Stimulated activated CD4-positive, alpha-beta T cell treated with anti-CD3 and anti-CD28 coated beads, TNF-alpha, amount 100 ng/mL, for 1 hour (primary cell): ENCODE measurements at regions not wholly inside any gene's neighbourhood (a gene's known extent, or its start where the extent isn't known, plus 50 kb on each side); places are given as distances from the start of the nearest gene placed in this dataset.

ENCODE experiments used
- DNase-seq, 3 donors: peaks; one replicate each; pipeline ENCODE4 v3.0.0-alpha.2; 2020; ENCODE audit warnings: low read depth in 3 of 3, low spot score in 1 of 3

DNA sequence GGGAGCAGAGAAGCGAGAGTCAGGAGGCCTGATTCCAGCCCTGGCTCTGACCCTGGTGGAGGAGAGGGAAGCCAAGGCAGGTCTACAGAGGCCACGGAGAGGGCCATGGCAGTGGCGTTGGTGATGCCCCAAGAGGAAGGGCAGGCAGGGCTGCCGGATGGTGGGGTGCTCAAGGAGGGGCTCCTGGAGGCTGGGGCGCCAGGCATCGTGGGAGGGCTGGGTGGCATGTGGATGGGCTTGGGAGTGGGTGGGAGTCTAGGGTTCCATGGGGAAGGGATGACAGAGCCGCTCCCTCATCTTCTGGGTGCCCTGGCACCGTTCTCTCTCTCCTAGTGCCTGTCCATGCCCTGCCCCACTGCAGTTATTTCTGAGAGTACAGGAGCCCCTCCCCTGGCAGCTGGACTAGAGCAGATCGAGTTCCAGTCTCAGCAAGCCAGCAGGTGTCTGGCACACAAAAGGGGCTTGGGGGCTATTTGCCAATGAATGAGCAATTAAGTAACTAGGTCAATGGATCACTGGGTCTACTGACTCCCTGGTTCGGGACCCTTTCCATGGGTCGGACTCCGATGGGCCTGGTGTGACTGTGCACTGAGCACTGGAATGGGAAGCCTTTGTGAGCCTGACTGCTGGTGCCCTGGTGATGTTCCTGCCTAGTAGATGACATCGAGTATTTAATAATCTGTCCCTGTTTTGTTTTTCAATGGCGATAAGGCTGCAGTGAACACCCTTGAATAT is 570.0 kb downstream of the TBC1D22A start:
- DNase-seq = no peak

DNA sequence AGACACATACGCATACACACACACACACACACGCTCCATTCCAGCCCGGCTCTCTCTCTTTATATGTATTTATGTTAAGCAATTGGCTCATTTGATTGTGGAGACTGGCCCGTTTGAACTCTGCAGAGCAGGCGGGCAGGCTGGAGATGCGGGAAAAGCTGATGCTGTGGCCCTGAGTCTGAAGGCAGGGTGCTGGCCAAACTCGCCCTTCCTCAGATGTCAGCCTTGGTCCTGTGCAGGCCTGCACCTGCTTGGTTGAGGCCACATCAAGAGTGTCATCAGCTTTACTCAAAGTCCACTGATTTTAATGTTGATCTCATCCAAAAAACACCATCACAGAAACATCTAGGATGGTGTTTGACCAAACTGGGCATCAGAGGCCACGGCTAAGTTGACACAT is 569.3 kb downstream of the TBC1D22A start:
- no peak for DNase-seq

DNA sequence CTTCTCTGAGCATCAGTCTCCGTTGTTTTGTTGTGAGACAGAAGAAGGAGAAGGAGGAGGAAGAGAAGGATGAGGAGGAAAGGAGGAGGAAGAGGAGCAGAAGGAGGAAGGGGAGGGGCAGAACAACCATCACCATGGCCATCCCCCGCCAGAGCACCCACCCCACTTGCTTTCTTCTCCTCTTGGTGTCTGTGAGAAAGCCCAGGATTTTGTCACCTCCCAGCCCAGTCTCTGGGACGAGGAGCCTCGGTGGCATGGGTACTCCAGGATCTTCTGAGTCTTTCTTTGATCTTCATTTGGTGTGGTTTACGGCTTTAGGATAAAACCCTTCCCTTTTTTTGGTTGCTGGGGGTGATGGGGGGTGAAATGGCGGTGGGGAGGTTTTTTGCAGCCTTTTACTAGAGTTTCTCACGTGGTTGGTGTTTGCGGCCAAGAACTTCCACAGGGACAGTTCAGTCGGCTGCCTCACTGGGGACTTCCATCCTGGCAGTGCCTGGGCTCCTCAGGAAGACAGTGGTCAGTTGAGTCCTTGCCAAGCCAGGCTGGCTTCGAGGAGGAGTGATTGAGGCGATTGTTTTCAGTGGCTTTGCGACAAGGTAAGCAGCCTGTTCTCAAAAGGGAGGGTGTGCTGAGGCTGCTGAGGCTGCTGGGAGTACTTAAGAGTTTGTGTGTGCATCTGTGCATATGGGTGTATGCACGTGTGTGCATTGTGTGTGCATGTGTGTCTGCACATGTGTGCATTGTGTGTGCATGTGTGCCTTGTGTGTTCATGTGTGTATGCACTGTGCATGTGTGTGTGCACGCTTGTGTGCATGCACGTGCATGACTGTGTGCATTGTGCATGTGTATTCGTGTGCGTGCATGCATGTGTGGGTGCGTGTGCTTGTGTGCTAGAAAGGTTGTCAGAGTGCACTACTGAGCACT is 567.5 kb downstream of the TBC1D22A start:
- no peak for DNase-seq

DNA sequence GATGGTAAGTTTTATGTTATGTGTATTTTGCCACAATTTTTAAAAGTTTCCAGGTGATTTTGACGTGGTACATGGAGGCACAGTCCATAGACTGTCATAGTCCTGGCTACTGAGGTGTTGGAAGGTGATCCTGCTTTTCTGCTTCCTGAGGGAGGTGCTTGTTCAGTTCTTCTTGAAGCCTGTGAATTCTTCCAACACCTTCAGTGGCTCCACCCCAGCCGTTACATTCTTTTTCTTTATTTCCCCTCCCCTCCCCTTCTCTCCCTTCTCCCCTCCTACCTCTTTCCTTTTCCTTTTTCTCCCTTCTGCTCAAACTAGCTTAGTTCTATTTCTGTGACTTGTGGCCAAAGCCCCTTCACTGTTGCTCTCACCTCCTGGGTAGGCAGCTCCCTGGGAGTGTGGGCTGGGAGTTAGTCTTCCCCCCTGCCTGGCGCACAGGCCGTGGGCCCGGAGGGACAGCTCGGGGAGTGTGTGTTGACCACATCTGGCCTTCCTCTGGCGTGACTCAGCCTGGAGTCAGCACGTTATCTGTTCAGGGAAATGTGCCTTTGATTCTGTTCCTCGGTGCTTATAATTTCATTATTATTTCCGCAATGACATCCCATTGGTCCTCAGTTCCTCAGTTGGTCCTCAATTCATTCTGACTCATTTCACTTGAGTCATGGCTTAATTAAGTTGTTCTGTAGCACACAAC is 566.2 kb downstream of the TBC1D22A start:
- no peak for DNase-seq

DNA sequence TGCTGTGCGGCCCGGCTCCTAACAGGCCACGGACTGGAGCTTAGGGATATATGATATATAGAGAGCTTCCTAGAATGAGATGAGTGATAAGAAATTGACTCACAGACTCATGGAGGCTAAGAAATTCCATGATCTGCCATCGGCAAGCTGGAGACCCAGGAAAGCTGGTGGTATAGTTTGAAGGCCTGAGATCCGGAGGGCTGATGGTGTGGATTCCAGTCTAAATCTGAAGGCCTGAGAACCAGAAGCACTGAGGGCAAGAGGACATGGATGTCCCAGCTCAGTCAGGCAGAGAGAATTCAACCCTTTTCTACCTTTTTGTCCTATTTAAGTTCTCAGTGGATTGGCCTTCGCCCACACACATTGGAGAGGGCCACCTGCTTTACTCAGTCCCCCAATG is 564.8 kb downstream of the TBC1D22A start:
- no peak for DNase-seq

DNA sequence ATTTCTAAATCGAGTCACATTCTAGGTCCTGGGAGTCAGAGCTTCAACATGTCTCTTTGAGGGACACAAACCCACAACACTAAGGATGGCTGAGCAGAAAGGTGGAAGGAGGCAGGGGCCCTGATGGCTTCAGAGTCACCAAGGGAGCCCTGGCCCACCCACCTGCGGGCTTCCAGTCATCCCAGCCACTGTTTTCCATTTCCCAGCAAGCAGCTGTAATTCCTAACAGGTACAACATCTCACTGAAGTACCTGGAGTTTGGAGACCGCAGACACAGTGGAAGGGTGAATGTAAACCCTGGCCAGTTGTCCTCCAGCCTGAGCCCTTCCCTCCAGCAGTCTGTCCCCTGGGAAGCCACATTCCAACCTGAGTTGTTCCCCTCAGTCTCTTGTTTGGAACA is 562.8 kb downstream of the TBC1D22A start:
- no peak for DNase-seq

DNA sequence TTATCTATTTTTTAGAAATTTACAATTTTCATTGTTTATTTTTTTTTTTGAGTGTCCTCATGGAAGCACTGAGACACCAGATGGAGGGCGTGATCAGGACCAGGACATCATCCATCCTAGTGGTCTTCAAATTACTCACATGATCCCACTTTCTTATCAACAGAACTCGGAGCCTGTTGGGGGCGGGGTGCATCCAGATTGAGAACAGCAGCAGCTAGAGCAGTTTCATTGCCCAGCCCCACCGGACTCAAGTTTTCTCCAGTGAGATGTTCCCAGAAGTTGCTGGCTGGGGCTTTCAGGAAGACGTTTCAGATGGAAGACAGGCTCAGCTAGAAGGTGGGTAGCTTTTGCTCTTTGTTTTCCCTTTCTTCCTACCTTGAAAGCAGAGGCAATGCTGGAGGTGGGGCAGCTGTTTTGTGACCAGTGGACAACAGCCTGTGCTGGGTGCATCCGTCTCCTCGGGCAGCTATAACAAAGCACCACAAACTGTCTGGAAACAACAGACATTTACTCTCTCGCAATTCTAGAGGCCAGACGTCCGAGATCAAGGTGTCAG is 562.1 kb downstream of the TBC1D22A start:
- no peak for DNase-seq

DNA sequence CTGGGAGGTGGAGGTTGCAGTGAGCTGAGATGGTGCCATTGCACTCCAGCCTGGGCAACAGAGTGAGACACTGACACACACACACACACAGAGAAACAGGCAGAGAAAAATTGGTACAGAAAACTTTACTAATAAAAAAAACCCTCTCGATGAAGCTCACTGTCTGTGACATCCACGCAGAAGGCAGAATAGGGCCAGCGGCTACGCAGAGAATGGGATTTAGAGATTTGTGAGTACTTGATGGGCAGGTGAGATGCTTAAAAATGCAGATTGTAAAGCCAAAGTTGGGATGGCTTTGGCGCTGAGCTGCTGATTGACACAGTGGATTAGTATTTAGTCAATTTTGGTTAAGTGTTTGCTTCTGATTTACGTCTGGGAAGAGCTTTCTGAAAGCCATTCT is 561.1 kb downstream of the TBC1D22A start:
- DNase-seq = no peak

DNA sequence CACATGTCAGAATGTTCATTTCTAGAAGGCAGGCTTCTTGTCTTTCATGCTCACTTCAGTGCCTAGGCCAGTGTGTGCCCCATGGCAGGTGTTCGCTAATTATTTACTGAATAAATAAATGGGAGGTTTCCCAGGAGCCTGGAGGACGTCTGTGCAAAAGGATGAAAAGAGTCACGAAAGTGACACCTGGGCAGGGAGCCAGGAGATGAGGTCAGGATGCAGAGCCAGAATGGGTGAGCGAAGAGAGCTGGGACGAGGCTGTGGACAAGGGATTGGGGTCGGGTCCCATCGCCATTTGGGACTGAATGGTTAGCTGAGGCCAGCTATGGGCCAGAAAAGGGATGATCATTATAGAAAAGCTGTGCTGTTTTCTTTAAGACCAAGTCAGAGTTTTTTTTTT is 560.4 kb downstream of the TBC1D22A start:
- DNase-seq = no peak

DNA sequence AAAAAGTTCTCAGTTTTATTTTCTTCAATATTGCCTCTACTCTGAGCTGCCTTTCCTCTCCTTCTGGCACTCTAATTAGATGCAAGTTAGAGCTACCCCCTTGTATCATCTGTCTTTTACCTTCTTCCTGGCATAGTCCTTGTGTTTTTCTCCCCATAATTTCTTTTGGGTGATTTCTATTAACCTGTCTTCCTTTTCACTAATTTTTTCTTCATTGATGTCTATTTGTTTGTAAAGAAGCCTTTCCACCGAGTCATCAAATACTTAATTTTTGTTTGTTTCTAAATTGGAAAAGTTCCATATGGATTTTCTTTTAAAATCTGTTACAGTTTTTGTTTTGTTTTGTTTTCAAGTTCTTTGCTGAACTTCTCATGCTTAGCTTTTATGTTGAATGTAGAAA is 558.1 kb downstream of the TBC1D22A start:
- DNase-seq = no peak

DNA sequence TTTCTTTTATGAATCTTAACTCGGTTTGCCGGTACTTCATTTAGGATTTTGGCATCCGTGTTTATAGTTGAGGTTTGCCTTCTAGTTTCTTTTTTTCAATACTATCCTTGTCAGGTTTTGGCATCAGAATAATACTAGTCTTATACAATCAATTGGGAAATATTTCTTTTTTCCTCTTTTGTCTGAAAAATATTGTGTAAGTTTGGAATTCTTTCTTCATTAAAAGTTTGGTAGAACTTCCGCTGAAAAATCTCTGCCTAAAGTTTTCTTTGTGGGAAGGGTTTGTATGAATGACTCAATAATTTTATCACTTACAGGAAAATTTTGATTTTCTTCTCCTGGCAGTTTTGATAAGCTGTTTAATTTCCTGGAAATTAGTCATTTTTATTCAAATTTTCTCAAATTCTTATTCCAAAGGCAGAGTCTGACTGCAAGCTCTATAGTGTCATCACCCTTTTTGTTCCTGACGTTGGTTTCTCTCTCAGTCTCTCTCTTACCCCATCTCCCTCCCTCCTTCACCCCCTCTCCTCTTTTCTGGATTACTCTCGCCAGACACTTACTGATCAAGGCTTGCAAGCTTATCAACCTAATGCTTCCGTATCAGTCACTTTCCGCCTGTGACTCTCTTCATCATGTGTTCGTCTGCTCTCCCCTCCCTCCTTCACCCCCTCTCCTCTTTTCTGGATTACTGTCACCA is 555.7 kb downstream of the TBC1D22A start:
- no peak for DNase-seq

DNA sequence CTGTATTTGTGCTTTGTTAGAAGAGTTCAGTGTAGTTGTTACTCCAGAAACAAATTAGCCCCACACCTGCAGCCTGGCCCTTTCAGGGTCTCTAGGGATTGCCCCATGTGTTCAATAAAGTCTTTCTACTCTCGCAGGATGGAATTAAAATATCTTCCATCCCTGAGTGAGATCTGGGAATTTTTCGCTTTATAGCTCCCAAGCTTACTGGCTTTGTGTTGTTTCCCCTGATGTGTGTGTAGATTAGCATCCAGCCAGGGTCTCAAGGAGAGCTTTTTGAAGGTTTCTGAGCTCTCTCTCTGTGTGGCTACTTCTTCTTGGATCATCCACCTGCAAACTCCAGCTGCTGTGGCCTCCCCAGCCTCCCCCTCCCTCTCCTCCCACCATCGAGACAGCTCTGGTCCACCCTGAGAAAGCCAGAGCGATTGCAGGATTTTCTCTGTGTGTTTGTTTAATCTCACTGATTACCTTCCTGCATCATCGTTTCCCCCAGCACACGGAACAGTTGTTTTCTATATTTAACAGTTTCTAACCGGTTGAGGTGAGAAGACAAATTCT is 553.5 kb downstream of the TBC1D22A start:
- DNase-seq = no peak

DNA sequence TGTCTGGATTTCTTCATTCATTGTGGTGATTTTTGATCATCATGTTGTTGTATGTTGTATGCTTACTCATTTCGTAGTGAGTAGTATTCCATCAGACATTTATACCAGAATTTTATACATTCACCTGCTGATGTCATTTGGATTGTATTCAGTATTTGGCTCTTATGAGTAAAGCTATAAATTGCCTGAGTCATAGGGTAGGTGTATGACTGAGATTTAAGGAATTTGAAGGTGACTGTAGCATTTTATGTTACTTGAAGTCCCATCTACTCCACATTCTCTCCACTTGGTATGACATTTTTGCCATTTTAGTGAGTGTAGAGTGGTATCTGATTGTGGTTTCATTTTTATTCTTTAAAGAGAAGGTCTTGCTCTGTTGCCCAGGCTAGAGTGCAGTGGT is 548.2 kb downstream of the TBC1D22A start:
- no peak for DNase-seq

DNA sequence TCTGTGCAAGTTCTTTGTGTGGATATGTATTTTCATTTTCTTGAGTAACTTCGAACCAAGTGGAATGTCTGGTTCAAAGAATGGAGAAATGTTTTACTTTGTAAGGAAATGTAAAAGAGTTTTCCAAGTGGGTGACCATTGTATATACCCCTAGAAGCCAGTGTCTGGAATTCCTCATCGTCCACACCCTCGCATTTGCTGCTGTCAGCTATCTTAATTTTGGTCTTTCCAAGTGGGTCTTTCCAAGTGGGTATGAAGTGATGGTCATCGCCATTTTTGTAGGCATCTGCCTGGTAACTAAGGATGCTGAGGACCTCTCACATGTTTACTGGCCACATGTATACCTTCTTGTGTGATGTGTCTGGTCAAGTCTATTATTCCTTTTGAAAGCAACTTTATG is 547.5 kb downstream of the TBC1D22A start:
- no peak for DNase-seq

DNA sequence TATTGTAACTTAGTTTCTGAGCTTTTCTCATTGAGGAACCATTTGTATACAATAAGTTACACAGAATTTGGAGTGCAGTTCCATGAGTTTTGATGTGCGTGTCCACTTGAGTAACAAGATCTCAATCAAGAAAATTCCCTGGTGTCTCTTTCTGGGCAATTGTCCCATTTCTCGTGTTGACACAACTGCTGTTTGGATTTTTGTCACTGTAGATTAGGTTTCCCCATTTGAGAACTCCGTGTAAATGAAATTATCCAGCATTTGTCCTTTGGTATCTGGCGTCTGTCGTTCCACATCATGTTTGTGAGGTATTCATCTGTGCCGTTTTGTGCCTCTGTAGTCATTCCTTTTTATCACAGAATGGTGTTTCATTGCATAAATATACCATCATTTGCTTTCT is 547.0 kb downstream of the TBC1D22A start:
- DNase-seq = no peak

DNA sequence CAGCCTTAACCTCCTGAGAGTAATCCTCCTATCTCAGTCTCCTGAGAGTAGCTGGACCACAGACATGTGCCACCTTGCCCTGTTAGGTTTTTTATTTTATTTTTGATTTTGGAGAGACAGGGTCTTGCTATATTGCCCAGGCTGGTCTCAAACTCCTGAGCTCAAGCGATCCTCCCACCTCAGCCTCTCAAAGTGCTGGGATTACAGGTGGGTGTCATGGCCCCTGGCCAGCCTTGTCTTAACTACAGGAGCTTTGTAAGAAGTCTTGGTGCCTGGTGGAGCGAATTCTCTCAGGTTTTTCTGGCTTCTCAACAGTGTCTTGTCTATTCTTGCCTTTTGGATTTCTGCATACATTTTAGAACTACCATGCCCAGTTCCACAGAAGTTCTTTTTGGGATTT is 546.4 kb downstream of the TBC1D22A start:
- DNase-seq = no peak

DNA sequence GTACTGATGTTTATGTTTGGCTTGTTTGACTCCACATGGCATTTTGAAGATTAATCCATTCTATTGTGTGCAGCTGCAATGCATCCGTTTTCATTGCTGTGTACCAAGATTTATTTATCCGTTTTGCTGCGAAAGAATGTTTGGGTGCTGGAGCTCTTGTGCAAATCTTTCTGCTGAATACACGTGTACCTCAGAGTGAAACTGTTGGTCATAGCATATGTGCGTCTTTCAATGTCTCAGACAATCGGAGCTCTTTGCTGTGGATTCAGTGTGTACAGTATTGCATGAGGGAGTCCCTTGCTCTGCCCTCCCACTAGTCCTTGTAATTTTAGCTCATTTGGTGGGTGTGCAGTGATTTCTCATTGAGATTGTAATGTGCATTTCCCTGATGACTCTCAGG is 545.4 kb downstream of the TBC1D22A start:
- no peak for DNase-seq

DNA sequence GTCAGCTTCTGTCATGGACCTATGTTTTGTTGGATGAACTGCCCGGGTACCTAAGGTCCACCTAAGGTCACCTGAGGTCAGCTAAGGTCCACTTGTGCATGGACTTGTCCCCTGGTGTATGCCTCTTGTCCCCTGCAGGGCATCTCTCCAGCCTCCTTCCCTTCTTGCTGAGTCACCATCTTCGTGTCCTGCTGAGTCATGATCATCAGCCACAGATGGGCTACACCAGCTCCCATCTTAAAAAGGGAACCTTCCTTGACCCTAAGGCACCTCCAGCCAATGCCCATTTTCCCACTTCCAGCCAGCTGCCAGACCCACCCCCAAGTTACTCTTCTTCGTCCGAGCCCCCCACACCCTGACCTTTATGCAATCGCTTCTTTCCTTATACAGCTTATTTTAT is 544.9 kb downstream of the TBC1D22A start:
- DNase-seq = no peak

DNA sequence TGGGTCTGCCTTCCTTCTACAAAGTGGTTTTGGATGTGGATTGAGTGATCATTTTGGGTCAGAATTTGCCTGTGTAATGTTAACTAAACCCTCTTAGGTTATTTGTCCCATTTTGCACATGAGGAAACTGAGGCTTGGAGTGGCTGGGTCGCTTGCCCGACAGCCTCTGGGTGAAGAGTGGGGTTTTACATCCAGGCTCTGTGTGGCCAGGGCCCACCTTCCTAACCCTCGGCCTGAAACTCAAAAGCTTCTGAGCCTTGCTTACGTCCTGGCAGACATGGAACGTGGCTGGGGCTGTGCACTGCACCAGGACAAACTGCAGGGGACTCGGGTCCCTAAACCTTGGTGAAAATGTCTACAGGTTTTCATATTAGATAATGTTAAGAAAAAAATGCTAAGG is 542.4 kb downstream of the TBC1D22A start:
- no peak for DNase-seq

DNA sequence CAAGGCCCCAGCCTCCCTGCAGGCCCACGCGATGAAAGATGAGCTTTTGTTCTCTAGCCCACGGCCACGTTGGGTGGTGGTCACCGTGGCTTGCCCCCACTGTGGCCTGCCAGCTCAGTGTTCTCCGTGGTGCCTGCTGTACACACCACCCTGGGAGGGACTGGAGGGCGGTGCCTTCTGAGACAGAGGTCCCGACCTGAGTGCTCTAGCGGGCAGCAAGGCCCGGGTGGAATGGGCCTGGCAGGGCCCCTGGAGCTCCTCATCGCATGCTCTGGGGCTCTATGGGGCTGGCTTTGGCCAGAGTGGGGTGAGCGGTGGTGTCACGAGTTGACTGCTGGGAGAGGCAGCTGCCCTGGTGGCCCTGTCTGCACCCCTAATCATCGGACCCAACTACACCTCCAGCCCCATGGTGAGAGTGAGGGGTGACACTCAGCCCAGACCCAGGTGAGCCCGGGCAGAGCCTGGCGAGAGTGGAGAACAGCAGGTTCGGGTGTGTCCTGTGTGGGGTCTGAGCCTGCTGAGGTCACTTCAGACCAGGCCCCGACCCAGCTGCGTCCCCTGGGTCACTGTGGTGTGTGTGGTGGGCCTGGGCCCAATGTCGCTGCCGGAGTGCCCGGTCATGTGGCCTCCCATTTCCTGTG is 541.9 kb downstream of the TBC1D22A start:
- DNase-seq = no peak
